Smooth muscle cell (in vitro differentiated cells): ENCODE measurements at regions not wholly inside any gene's neighbourhood (a gene's known extent, or its start where the extent isn't known, plus 50 kb on each side); places are given as distances from the start of the nearest gene placed in this dataset.

Source experiments
- DNase-seq: peaks from one replicate; lab custom pipeline; 2025; ENCODE audit not compliant: unreplicated experiment; lab: John Stamatoyannopoulos, UW
- H2AFZ ChIP-seq: fragments of 200-600 bp; sonication (generic); 2 replicates; pipeline ENCODE4 v1.6.0; 2016; ENCODE audit warnings: antibody characterized with exemption, low read depth, mild to moderate bottlenecking
- H3F3A ChIP-seq: fragments of 200-600 bp; sonication (generic); 2 replicates; pipeline ENCODE4 v1.6.0; 2017; ENCODE audit warnings: antibody characterized with exemption, low read depth
- H3K27ac ChIP-seq: fragments of 200-600 bp; sonication (generic); 2 replicates; pipeline ENCODE4 v1.5.1; 2016; ENCODE audit warnings: low read depth, mild to moderate bottlenecking
- H3K27me3 ChIP-seq: fragments of 200-600 bp; sonication (generic); 2 replicates; pipeline ENCODE4 v1.6.1; 2016; ENCODE audit warnings: low read depth, mild to moderate bottlenecking
- H3K36me3 ChIP-seq: fragments of 200-600 bp; sonication (generic); 2 replicates; pipeline ENCODE4 v1.5.1; 2016; ENCODE audit warnings: low read depth
- H3K4me1 ChIP-seq: fragments of 200-600 bp; sonication (generic); 2 replicates; pipeline ENCODE4 v1.5.1; 2016; ENCODE audit warnings: low read depth
- H3K4me2 ChIP-seq: fragments of 200-600 bp; sonication (generic); 2 replicates; pipeline ENCODE4 v1.6.0; 2016; ENCODE audit warnings: mild to moderate bottlenecking
- H3K4me3 ChIP-seq: fragments of 200-600 bp; sonication (generic); 2 replicates; pipeline ENCODE4 v1.5.1; 2016; ENCODE audit warnings: mild to moderate bottlenecking
- H3K79me2 ChIP-seq: fragments of 200-600 bp; sonication (generic); 2 replicates; pipeline ENCODE4 v1.6.0; 2016; ENCODE audit warnings: low read depth, mild to moderate bottlenecking
- H3K9ac ChIP-seq: fragments of 200-600 bp; sonication (generic); 2 replicates; pipeline ENCODE4 v1.6.0; 2016; ENCODE audit warnings: low read depth
- H3K9me3 ChIP-seq: fragments of 200-600 bp; sonication (generic); replicated peaks from 2 replicates; pipeline ENCODE4 v1.5.1; 2016; ENCODE audit warnings: low read depth
- H4K20me1 ChIP-seq: fragments of 200-600 bp; sonication (generic); 2 replicates; pipeline ENCODE4 v1.6.0; 2016; ENCODE audit warnings: low read depth
- CTCF ChIP-seq: fragments of 200-600 bp; sonication (generic); IDR thresholded peaks from 2 replicates; pipeline ENCODE4 v1.5.1; 2017; ENCODE audit warnings: borderline replicate concordance, mild to moderate bottlenecking, antibody characterized with exemption; ENCODE audit not compliant: insufficient read depth, poor library complexity, severe bottlenecking
- WGBS: methylation state at CpG from one replicate; pipeline ENCODE4 v1.1.7; 2016; ENCODE audit warnings: low lambda C conversion rate; 5-methylcytosine and 5-hydroxymethylcytosine counted together

GRCh38 chr7:343227-343822, 53.4 kb downstream of the FOXL3 start:
- DNase-seq = no peak
- Histone ChIP-seq H3K4me2 (no peak overlapping the region), H3K27ac (no peak overlapping the region), H3K36me3 (no peaks in the 10 kb centered on the region), H3K27me3 (no peaks in the 10 kb centered on the region), H3F3A (no peaks in the 10 kb centered on the region), H3K4me3 (no peak overlapping the region), H3K4me1 (no peaks in the 10 kb centered on the region), H4K20me1 (no peaks in the 10 kb centered on the region), H3K79me2 (no peaks in the 10 kb centered on the region), H2AFZ (no peak overlapping the region), H3K9me3 (no peaks in the 10 kb centered on the region), H3K9ac (no peak overlapping the region)
- WGBS = 79% methylated on average over 32 of the region's 33 CpGs
- TF ChIP-seq CTCF = no peak

DNA sequence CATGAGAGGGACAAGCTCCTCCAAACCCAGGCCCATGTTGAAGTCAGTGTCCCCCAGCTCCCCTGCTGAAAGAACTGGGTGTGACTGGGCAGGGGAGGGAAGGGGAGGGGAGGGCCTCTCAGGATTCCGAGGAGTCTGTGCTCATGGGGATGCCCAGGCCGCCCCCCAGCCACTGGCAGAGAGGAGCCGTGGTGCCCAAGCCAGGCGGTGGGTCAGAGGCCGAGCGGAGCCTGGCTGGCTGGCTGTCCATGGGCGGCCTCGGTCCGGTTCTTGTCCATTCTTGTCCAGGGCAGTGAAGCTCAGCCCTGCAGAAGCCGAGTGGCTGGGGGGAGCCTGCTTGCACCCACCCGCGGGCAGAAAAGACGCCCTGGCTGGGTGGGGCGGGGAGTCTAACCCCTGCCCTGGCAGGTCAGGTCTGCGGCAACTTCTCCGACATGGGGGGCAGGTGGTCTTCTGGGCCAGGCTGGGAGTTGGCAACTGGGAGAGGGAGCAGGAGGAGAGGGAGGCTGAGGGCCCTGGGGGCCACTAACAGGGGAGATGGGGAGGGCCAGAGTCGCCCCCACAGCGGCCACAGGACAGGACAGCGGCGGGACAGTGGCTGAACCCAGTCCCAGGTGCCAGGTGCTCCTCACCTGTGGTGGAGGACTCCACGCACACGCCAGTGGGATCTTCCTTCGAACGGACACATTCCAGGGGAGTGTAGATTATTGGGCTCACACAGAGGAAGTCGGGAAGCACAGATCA, 54.1 kb downstream of the FOXL3 start:
- H3K9ac ChIP-seq = no peak overlapping the region
- no peak for TF ChIP-seq CTCF
- no peaks in the 10 kb centered on the region for H3K4me1 ChIP-seq
- H3K27ac ChIP-seq = no peak overlapping the region
- H3K4me3 ChIP-seq = no peak overlapping the region
- H3K79me2 ChIP-seq = no peaks in the 10 kb centered on the region
- no peaks in the 10 kb centered on the region for H3K9me3 ChIP-seq
- no peaks in the 10 kb centered on the region for H3F3A ChIP-seq
- H4K20me1 ChIP-seq = no peaks in the 10 kb centered on the region
- WGBS = 95% methylated on average over 23 of the region's 25 CpGs
- H3K4me2 ChIP-seq = no peak overlapping the region
- no peaks in the 10 kb centered on the region for H3K27me3 ChIP-seq
- no peak for DNase-seq
- H2AFZ ChIP-seq = no peak overlapping the region
- no peaks in the 10 kb centered on the region for H3K36me3 ChIP-seq

- Histone ChIP-seq H3K4me2 (no peak overlapping the region), H3K4me3 (no peak overlapping the region), H3F3A (no peaks in the 10 kb centered on the region), H3K4me1 (no peaks in the 10 kb centered on the region), H3K9me3 (no peaks in the 10 kb centered on the region), H3K9ac (no peak overlapping the region), H4K20me1 (no peaks in the 10 kb centered on the region), H3K36me3 (no peaks in the 10 kb centered on the region), H3K27me3 (no peaks in the 10 kb centered on the region), H2AFZ (no peak overlapping the region), H3K79me2 (no peaks in the 10 kb centered on the region), H3K27ac (no peak overlapping the region)
- WGBS = 96% methylated on average over 15 of the region's 15 CpGs
- no peak for TF ChIP-seq CTCF
- no peak for DNase-seq
Observed at GRCh38 chr7:344608-344994, 54.6 kb downstream of the FOXL3 start.
